SJCRH30 (cell line): ENCODE measurements at regions not wholly inside any gene's neighbourhood (a gene's known extent, or its start where the extent isn't known, plus 50 kb on each side); places are given as distances from the start of the nearest gene placed in this dataset.
"Not testable (repeated sequence)": the region's sequence is repeated elsewhere in the genome, so short reads cannot be mapped to it uniquely, and the experiment has no call there.

Source experiments
- DNase-seq, 2 experiments: peaks; one replicate each; pipeline ENCODE4 v3.0.0-alpha.2; 2015 to 2020
- H3K27ac ChIP-seq: fragments of 250-450 bp; sonication (Bioruptor Pico); 2 replicates; pipeline ENCODE4 v1.5.1; 2020; ENCODE audit warnings: mild to moderate bottlenecking, moderate library complexity
- H3K27me3 ChIP-seq: fragments of 250-450 bp; sonication (Bioruptor Pico); 2 replicates; pipeline ENCODE4 v1.5.1; 2020; ENCODE audit warnings: mild to moderate bottlenecking, moderate library complexity
- H3K36me3 ChIP-seq: fragments of 250-450 bp; sonication (Bioruptor Pico); 2 replicates; pipeline ENCODE4 v1.5.1; 2020; ENCODE audit warnings: mild to moderate bottlenecking, moderate library complexity
- H3K4me1 ChIP-seq: fragments of 250-450 bp; sonication (Bioruptor Pico); 2 replicates; pipeline ENCODE4 v1.5.1; 2020; ENCODE audit warnings: mild to moderate bottlenecking, moderate library complexity
- H3K4me3 ChIP-seq: fragments of 250-450 bp; sonication (Bioruptor Pico); 2 replicates; pipeline ENCODE4 v1.5.1; 2020; ENCODE audit warnings: mild to moderate bottlenecking, moderate library complexity
- H3K9me3 ChIP-seq: fragments of 250-450 bp; sonication (Bioruptor Pico); replicated peaks from 2 replicates; pipeline ENCODE4 v1.5.1; 2020; ENCODE audit warnings: mild to moderate bottlenecking, moderate library complexity

- H3K9me3 ChIP-seq, result no peaks in the 10 kb centered on the region
- DNase-seq, result no peak
- H3K4me1 ChIP-seq, result no peaks in the 10 kb centered on the region
- H3K36me3 ChIP-seq, result no peaks in the 10 kb centered on the region
- H3K27ac ChIP-seq, result no peak overlapping the region
- H3K27me3 ChIP-seq, result no peaks in the 10 kb centered on the region; the same call in 1 of the 2 replicates
- H3K4me3 ChIP-seq, result no peak overlapping the region
Observed at GRCh38 chr3:145269106-145269505, 891.9 kb downstream of the PLOD2 start.

DNA sequence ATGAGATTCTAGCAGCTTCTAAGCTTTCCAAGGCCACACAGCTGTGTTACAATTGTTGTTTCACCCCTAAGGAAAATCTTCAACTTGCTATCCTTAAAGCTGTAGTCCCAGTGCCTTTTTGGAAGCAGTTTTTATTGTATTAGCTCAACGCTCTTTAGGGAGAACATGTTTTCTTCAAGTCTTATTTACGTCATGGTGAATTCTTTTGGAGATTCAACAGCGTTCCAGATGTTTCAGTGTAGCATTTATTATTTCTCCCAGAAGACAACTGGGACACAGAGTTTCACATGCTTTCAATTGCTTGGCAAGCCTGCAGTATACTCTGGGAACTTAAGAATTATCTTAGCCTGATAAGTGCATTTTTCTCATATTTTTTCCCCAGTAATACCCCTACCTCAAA is 888.3 kb downstream of the PLOD2 start:
- Histone ChIP-seq H3K4me1 (no peaks in the 10 kb centered on the region), H3K27me3 (no peaks in the 10 kb centered on the region; the same call in 1 of the 2 replicates), H3K4me3 (no peak overlapping the region), H3K36me3 (no peaks in the 10 kb centered on the region), H3K27ac (no peak overlapping the region), H3K9me3 (no peaks in the 10 kb centered on the region)
- DNase-seq, result no peak

DNA sequence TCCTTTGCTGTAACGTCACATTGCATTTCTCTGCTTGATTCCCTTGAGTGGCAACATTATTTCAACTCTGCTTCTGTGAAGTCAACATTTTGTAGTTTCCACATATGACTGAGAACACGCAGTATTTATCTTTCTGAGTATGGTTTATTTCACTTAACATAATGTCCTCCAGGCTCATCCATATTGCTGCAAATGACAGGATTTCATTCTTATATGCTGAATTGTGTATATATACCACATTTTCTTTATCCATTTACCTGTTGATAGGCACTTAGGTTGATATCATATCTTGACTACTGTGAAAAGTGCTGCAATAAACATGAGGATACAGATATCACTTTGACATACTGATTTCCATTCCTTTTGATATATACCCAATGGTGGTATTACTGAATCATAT is 878.5 kb downstream of the PLOD2 start:
- Histone ChIP-seq H3K36me3 (no peaks in the 10 kb centered on the region), H3K4me3 (no peak overlapping the region), H3K4me1 (no peaks in the 10 kb centered on the region), H3K9me3 (no peaks in the 10 kb centered on the region), H3K27ac (no peak overlapping the region), H3K27me3 (no peaks in the 10 kb centered on the region)
- no peak for DNase-seq

- DNase-seq, result no peak
- H3K4me1 ChIP-seq, result no peaks in the 10 kb centered on the region
- no peaks in the 10 kb centered on the region for H3K27me3 ChIP-seq
Observed at GRCh38 chr3:145286937-145287336, 874.0 kb downstream of the PLOD2 start.

DNA sequence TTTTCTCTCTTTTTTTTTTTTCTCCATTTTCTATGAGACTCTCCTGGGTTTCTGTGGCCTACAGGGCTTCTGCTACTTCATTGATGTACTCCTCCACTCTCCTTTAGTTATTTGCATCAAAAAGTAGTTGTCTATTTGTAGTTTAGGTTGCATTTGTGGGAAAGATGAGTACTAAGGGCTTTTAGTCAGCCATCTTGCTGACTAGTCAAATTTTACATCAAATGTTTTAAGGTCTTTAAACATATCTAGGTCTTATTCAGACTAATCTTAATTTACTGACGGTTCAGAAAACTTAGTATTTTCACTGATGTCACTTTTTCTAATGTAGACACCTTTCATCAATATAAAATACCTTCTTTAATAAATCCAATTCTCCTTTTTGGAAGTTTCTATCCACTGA is 871.0 kb downstream of the PLOD2 start:
- Histone ChIP-seq H3K4me3 (no peak overlapping the region), H3K27ac (no peak overlapping the region), H3K36me3 (no peaks in the 10 kb centered on the region), H3K9me3 (no peaks in the 10 kb centered on the region), H3K4me1 (no peaks in the 10 kb centered on the region), H3K27me3 (no peaks in the 10 kb centered on the region)
- DNase-seq, result no peak

More at GRCh38 chr3:145286937-145287336, 874.0 kb downstream of the PLOD2 start:
- H3K36me3 ChIP-seq, result no peaks in the 10 kb centered on the region
- no peak overlapping the region for H3K4me3 ChIP-seq
- no peaks in the 10 kb centered on the region for H3K9me3 ChIP-seq
- H3K27ac ChIP-seq, result no peak overlapping the region

- H3K27ac ChIP-seq, result no peak overlapping the region
- no peaks in the 10 kb centered on the region for H3K9me3 ChIP-seq
- DNase-seq, result no peak
- no peaks in the 10 kb centered on the region for H3K27me3 ChIP-seq
- H3K4me1 ChIP-seq, result no peaks in the 10 kb centered on the region
- H3K4me3 ChIP-seq, result no peak overlapping the region
- H3K36me3 ChIP-seq, result no peaks in the 10 kb centered on the region
Observed at GRCh38 chr3:145294572-145294971, 866.4 kb downstream of the PLOD2 start.

- no peak overlapping the region for H3K4me3 ChIP-seq
- H3K27me3 ChIP-seq, result no peaks in the 10 kb centered on the region
- no peaks in the 10 kb centered on the region for H3K4me1 ChIP-seq
- H3K36me3 ChIP-seq, result no peaks in the 10 kb centered on the region
- no peak overlapping the region for H3K27ac ChIP-seq
- H3K9me3 ChIP-seq, result no peaks in the 10 kb centered on the region
- no peak for DNase-seq
Observed at GRCh38 chr3:145307272-145307671, 853.7 kb downstream of the PLOD2 start.

DNA sequence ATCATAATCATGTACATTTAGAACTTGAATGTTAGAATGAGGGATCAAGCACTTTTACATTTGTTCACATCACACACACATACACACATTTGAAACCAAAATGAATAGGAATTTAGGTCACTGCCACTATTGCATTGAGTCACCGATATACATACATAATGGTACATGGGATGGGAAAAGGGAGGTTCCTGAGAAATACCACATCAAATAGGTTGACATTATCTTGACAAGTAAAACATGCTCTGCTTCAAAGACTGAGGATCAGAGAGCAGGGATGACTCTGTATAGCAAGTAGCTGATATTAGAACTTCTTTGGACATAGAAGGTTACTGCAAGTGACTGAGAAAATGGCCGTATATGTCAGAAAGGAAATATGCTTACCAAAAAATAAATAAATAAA is 847.2 kb downstream of the PLOD2 start:
- no peak overlapping the region for H3K27ac ChIP-seq
- no peaks in the 10 kb centered on the region for H3K27me3 ChIP-seq
- no peak overlapping the region for H3K4me3 ChIP-seq
- H3K36me3 ChIP-seq, result no peaks in the 10 kb centered on the region
- no peaks in the 10 kb centered on the region for H3K4me1 ChIP-seq
- no peak for DNase-seq
- H3K9me3 ChIP-seq, result no peaks in the 10 kb centered on the region

GRCh38 chr3:145316253-145316652 is 844.7 kb downstream of the PLOD2 start:
- not testable (repeated sequence) for H3K4me3 ChIP-seq, H3K27me3 ChIP-seq, DNase-seq, H3K27ac ChIP-seq, H3K9me3 ChIP-seq, H3K4me1 ChIP-seq, H3K36me3 ChIP-seq

DNA sequence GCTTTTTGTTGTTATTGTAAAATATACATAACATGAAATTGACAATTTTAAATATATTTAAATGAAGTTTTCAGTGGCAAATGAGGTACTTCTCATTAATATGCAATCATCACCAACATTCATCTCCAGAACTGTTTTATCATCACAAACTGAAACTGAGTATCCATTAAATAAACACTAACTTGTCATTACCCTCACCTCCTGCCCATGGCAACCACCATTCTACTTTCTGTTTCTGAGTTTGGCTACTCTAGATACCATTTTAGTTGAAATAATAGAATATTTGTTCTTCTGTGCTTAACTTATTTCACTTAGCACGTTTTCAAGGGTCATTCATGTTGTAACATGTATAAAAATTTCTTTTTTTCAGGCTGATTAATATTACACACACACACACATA is 834.3 kb downstream of the PLOD2 start:
- H3K27me3 ChIP-seq, result no peaks in the 10 kb centered on the region
- H3K4me1 ChIP-seq, result no peaks in the 10 kb centered on the region
- H3K36me3 ChIP-seq, result no peaks in the 10 kb centered on the region
- H3K9me3 ChIP-seq, result no peaks in the 10 kb centered on the region
- DNase-seq, result no peak
- no peak overlapping the region for H3K27ac ChIP-seq
- no peak overlapping the region for H3K4me3 ChIP-seq

DNA sequence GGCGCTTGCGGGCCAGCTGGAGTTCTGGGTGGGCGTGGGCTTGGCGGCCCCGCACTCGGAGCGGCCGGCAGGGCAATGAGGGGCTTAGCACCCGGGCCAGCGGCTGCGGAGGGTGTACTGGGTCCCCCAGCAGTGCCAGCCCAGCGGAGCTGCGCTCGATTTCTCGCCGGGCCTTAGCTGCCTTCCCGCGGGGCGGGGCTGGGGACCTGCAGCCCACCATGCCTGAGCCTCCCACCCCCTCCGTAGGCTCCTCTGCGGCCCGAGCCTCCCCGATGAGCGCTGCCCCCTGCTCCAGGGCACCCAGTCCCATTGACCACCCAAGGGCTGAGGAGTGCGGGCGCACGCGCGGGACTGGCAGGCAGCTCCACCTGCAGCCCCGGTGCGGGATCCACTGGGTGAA is 827.6 kb downstream of the PLOD2 start:
- not testable (repeated sequence) for H3K4me3 ChIP-seq, H3K9me3 ChIP-seq, DNase-seq, H3K36me3 ChIP-seq, H3K4me1 ChIP-seq, H3K27ac ChIP-seq, H3K27me3 ChIP-seq

DNA sequence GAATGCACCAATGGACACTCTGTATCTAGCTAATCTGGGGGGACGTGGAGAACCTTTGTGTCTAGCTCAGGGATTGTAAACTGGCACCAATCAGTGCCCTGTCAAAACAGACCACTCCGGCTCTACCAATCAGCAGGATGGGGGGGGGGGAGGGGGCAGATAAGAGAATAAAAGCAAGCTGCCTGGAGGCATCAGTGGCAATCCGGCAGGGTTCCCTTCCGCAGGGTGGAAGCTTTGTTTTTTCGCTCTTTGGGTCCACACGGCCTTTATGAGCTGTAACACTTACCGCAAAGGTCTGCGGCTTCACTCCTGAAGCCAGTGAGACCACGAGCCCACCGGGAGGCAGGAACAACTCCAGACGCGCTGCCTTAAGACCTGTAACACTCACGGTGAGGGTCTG is 827.1 kb downstream of the PLOD2 start:
- H3K27ac ChIP-seq, result no peak overlapping the region
- H3K36me3 ChIP-seq, result no peaks in the 10 kb centered on the region
- no peaks in the 10 kb centered on the region for H3K4me1 ChIP-seq
- DNase-seq, result no peak
- H3K27me3 ChIP-seq, result no peaks in the 10 kb centered on the region
- no peak overlapping the region for H3K4me3 ChIP-seq
- H3K9me3 ChIP-seq, result no peaks in the 10 kb centered on the region

DNA sequence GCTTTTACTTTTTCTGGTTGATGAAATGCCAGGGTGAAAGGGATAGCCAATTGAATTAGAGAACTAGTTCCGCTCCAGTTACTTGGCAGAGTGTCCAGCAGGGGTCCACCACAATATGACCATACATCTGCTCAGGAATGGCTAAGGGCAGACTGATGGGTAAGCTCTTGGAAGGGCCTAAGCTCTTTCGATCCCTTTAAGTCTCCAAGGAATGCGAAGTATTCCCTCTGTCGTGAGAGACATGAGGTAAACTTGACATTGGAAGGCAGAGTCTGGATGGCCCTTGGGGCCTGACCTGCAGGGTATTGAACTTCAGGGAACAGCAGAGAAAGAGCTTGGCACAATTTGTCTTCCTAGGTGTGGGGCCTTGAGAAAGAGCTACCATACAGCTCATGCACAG is 805.8 kb downstream of the PLOD2 start:
- no peaks in the 10 kb centered on the region for H3K27me3 ChIP-seq
- no peak overlapping the region for H3K27ac ChIP-seq
- no peaks in the 10 kb centered on the region for H3K4me1 ChIP-seq
- peak in 1 of 2 experiments; percentile 12 for DNase-seq
- no peaks in the 10 kb centered on the region for H3K36me3 ChIP-seq
- no peaks in the 10 kb centered on the region for H3K9me3 ChIP-seq
- no peak overlapping the region for H3K4me3 ChIP-seq

DNA sequence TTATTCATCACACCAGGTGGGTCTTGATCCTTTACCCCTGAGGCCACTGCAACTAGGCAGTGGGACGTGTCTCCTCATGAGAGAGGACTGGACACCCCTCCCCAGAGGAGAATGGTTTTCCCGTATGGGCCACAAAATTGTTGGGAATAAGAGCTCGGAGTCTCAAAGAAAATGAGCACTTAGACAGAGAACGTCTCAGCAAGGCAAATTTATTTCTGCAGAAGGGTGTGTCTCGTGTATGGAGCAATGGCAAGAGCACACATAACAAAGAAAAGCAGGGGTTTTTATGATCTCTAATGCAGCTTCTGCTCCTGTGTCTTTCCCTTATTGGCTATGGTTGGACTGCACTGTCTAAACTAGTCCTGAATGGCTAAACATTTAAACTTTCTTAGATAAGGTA is 803.5 kb downstream of the PLOD2 start:
- Histone ChIP-seq H3K4me1 (no peaks in the 10 kb centered on the region), H3K9me3 (no peaks in the 10 kb centered on the region), H3K27ac (no peak overlapping the region), H3K27me3 (no peaks in the 10 kb centered on the region), H3K36me3 (no peaks in the 10 kb centered on the region), H3K4me3 (no peak overlapping the region)
- no peak for DNase-seq

GRCh38 chr3:145359040-145359439 is 801.9 kb downstream of the PLOD2 start:
- Histone ChIP-seq H3K4me1 (no peaks in the 10 kb centered on the region), H3K9me3 (no peaks in the 10 kb centered on the region), H3K27me3 (no peaks in the 10 kb centered on the region), H3K4me3 (no peak overlapping the region), H3K36me3 (no peaks in the 10 kb centered on the region), H3K27ac (no peak overlapping the region)
- no peak for DNase-seq

DNA sequence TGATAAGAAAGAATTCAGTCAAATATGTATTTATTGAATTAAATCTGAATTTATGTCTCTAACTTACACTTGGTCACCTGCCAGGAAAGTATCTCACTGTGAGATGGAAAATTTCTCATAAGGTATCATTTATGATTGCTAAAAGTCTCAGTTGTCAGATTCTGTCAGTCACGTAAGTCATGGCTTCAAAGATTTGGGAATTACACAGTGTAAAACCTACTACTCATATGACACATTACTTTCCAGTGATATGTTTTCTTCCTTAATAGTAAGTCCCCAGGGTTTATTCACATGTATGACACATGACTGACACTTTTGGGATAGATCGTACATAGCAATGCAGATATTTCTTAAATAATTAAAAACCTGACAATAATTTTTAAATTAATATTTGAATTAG is 792.2 kb downstream of the PLOD2 start:
- DNase-seq, result no peak
- no peaks in the 10 kb centered on the region for H3K27me3 ChIP-seq
- no peaks in the 10 kb centered on the region for H3K4me1 ChIP-seq
- no peaks in the 10 kb centered on the region for H3K36me3 ChIP-seq
- no peak overlapping the region for H3K4me3 ChIP-seq
- H3K9me3 ChIP-seq, result no peaks in the 10 kb centered on the region
- no peak overlapping the region for H3K27ac ChIP-seq

DNA sequence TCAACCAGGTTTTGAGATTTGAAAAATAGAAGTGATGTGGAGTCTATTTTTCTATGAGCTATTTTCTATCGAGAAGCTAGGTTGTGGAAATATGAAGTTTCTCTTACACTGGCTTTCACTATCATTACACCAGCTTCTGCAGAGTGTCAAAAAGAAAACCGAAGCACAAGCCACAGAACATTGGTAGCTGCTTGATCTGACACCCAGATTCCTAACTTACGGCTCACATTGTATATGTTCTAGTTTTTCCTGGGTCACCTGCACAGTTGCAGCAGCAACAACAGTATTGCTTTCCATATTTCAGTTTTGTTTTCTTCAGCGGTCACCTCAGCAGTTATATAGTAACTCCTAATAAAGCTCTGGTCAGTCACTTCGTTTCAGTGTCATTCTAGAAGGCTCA is 790.1 kb downstream of the PLOD2 start:
- no peaks in the 10 kb centered on the region for H3K4me1 ChIP-seq
- H3K36me3 ChIP-seq, result no peaks in the 10 kb centered on the region
- no peak overlapping the region for H3K4me3 ChIP-seq
- no peak for DNase-seq
- H3K27me3 ChIP-seq, result no peaks in the 10 kb centered on the region
- H3K27ac ChIP-seq, result no peak overlapping the region
- H3K9me3 ChIP-seq, result no peaks in the 10 kb centered on the region
